ENCODE measurements at regions not wholly inside any gene's neighbourhood (a gene's known extent, or its start where the extent isn't known, plus 50 kb on each side); places are given as distances from the start of the nearest gene placed in this dataset.

DNA sequence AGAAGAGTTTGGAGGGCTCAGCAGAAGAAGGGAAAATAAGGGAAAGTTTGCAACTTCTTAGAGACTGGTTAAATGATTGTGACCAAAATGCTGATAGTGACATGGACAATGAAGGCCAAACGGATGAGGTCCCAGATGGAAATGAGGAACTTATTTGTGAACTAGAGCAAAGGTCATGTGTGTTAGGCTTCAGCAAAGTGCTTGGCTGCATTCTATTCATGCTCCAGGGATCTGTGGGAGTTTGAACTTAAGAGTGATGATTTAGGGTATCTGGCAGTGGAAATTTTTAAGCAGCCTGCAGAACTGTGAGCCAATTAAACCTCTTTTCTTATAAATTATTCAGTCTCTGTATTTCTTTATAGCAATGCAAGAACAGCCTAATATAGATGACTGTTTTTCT is 88.9 kb upstream of the ARHGAP5 start:
- Histone ChIP-seq H3K4me2 (no peak overlapping the region), H3K79me2 (ENCODE audit: insufficient read depth) (no peaks in the 10 kb centered on the region), H3K9ac (no peak overlapping the region), H2AFZ (ENCODE audit: low read depth) (no peak overlapping the region), H3K9me3 (no peaks in the 10 kb centered on the region), H3K27ac (ENCODE audit: low read depth in 2 of 2, low read length in 1 of 2) (no peak overlapping the region), H3F3A (replicated peaks; ENCODE audit: insufficient read depth) (peaks cover 5% of the 10 kb centered on the region), H4K20me1 (ENCODE audit: insufficient read depth) (no peaks in the 10 kb centered on the region), H3K36me3 (replicated peaks in 1 of 2; ENCODE audit: control insufficient read depth in 1 of 2, insufficient read depth in 2 of 2, low read length in 1 of 2) (no peaks in the 10 kb centered on the region), H3K9me2 (no peaks in the 10 kb centered on the region), H3K4me3 (ENCODE audit: low read depth in 2 of 2, low read length in 1 of 2) (no peak overlapping the region), H3K27me3 (ENCODE audit: insufficient read depth) (no peaks in the 10 kb centered on the region), H3K4me1 (ENCODE audit: control insufficient read depth in 1 of 2, insufficient read depth in 2 of 2, low read depth in 1 of 2, low read length in 1 of 2) (peaks cover 4 to 13% of the 10 kb centered on the region in 2 experiments; a peak in 3 of 4 replicates)
- TF ChIP-seq NFIC (IDR thresholded peaks at IDR 0.05; ENCODE audit: borderline replicate concordance) (no peak), SIN3A (IDR thresholded peaks at IDR 0.05; ENCODE audit: borderline replicate concordance, low read depth, low read length) (no peak)
- ChIA-PET POLR2A (no interaction called here), CTCF (no interaction called here)
- DNase-seq, result no peak
- 46% methylated on average over 1 of the region's 1 CpG for WGBS (ENCODE audit: low lambda C conversion rate)

DNA sequence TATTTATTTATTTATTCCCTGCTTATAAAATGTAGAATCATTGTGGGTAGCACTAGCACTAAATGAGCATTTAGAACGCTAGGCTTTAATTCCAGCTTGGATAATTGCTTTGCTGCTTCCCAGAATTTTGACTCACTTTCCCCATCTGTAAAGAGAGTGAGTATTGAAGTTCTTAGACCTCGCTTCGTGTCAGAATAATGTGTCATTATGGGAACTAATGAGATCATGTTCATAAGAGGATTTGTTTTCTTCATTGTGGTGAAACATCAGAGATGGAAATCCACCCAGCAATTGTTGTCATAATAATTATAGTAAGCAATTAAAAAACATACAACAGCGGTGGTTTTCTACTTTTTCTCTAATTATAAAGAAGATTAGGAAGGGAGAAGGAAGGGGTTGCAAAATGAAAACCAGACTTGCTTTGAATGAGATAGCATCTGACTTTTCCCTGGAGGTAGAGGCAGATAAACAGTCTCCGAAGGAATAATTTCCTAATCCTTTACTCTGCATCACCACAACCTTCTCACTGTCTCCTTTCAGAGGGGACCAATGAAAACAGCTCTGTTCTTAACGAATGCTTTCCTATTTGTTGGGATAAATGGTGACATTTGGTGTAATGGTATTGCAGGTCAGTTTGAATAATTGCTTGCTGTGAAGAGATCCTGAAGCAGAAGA is 86.8 kb upstream of the ARHGAP5 start:
- TF ChIP-seq, protein P1, sequence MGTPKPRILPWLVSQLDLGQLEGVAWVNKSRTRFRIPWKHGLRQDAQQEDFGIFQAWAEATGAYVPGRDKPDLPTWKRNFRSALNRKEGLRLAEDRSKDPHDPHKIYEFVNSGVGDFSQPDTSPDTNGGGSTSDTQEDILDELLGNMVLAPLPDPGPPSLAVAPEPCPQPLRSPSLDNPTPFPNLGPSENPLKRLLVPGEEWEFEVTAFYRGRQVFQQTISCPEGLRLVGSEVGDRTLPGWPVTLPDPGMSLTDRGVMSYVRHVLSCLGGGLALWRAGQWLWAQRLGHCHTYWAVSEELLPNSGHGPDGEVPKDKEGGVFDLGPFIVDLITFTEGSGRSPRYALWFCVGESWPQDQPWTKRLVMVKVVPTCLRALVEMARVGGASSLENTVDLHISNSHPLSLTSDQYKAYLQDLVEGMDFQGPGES (IDR thresholded peaks at IDR 0.05; ENCODE audit: low read depth, low read length), result no peak
- TF ChIP-seq, protein P2, sequence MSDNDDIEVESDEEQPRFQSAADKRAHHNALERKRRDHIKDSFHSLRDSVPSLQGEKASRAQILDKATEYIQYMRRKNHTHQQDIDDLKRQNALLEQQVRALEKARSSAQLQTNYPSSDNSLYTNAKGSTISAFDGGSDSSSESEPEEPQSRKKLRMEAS (IDR thresholded peaks at IDR 0.05; ENCODE audit: low read depth), result no peak
- TF ChIP-seq RXRA (IDR thresholded peaks at IDR 0.05; ENCODE audit: borderline replicate concordance, low read depth), result no peak
- no peak for TF ChIP-seq CHD2 (IDR thresholded peaks at IDR 0.05; ENCODE audit: low read length, partially characterized antibody)
- no peak for TF ChIP-seq TCF12 (IDR thresholded peaks at IDR 0.05)
- TF ChIP-seq, protein P3, sequence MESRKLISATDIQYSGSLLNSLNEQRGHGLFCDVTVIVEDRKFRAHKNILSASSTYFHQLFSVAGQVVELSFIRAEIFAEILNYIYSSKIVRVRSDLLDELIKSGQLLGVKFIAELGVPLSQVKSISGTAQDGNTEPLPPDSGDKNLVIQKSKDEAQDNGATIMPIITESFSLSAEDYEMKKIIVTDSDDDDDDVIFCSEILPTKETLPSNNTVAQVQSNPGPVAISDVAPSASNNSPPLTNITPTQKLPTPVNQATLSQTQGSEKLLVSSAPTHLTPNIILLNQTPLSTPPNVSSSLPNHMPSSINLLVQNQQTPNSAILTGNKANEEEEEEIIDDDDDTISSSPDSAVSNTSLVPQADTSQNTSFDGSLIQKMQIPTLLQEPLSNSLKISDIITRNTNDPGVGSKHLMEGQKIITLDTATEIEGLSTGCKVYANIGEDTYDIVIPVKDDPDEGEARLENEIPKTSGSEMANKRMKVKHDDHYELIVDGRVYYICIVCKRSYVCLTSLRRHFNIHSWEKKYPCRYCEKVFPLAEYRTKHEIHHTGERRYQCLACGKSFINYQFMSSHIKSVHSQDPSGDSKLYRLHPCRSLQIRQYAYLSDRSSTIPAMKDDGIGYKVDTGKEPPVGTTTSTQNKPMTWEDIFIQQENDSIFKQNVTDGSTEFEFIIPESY (IDR thresholded peaks at IDR 0.05; ENCODE audit: borderline replicate concordance, low read depth), result no peak
- TF ChIP-seq EZH2phosphoT487 (IDR thresholded peaks at IDR 0.05; ENCODE audit: borderline replicate concordance, low read depth), result no peak
- TF ChIP-seq MXI1 (IDR thresholded peaks at IDR 0.05; ENCODE audit: low read depth, low read length), result no peak
- TF ChIP-seq, protein P4, sequence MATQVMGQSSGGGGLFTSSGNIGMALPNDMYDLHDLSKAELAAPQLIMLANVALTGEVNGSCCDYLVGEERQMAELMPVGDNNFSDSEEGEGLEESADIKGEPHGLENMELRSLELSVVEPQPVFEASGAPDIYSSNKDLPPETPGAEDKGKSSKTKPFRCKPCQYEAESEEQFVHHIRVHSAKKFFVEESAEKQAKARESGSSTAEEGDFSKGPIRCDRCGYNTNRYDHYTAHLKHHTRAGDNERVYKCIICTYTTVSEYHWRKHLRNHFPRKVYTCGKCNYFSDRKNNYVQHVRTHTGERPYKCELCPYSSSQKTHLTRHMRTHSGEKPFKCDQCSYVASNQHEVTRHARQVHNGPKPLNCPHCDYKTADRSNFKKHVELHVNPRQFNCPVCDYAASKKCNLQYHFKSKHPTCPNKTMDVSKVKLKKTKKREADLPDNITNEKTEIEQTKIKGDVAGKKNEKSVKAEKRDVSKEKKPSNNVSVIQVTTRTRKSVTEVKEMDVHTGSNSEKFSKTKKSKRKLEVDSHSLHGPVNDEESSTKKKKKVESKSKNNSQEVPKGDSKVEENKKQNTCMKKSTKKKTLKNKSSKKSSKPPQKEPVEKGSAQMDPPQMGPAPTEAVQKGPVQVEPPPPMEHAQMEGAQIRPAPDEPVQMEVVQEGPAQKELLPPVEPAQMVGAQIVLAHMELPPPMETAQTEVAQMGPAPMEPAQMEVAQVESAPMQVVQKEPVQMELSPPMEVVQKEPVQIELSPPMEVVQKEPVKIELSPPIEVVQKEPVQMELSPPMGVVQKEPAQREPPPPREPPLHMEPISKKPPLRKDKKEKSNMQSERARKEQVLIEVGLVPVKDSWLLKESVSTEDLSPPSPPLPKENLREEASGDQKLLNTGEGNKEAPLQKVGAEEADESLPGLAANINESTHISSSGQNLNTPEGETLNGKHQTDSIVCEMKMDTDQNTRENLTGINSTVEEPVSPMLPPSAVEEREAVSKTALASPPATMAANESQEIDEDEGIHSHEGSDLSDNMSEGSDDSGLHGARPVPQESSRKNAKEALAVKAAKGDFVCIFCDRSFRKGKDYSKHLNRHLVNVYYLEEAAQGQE (IDR thresholded peaks at IDR 0.05; ENCODE audit: low read depth, low read length), result no peak
- no peak for TF ChIP-seq FOXM1 (IDR thresholded peaks at IDR 0.05; ENCODE audit: low read depth)
- no peak for TF ChIP-seq YY1 (IDR thresholded peaks at IDR 0.05; ENCODE audit: low read depth)
- no peak for TF ChIP-seq TAF1 (IDR thresholded peaks at IDR 0.05; ENCODE audit: borderline replicate concordance, low read depth, low read length)
- TF ChIP-seq EP300 (IDR thresholded peaks at IDR 0.05; ENCODE audit: borderline replicate concordance in 1 of 2, low read depth in 1 of 2, low read length in 1 of 2), result no peak
- no peak for TF ChIP-seq TEAD4 (IDR thresholded peaks at IDR 0.05; ENCODE audit: borderline replicate concordance, insufficient read depth)
- TF ChIP-seq, protein P5, sequence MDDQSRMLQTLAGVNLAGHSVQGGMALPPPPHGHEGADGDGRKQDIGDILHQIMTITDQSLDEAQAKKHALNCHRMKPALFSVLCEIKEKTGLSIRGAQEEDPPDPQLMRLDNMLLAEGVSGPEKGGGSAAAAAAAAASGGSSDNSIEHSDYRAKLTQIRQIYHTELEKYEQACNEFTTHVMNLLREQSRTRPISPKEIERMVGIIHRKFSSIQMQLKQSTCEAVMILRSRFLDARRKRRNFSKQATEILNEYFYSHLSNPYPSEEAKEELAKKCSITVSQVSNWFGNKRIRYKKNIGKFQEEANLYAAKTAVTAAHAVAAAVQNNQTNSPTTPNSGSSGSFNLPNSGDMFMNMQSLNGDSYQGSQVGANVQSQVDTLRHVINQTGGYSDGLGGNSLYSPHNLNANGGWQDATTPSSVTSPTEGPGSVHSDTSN (IDR thresholded peaks at IDR 0.05), result no peak
- TF ChIP-seq SIN3A (IDR thresholded peaks at IDR 0.05; ENCODE audit: borderline replicate concordance, low read depth, low read length), result no peak
- no peak for TF ChIP-seq GABPA (IDR thresholded peaks at IDR 0.05; ENCODE audit: low read depth)
- TF ChIP-seq RFX5 (IDR thresholded peaks at IDR 0.05; ENCODE audit: low read length), result no peak
- no peak for TF ChIP-seq JUND (IDR thresholded peaks at IDR 0.05)
- H4K20me1 ChIP-seq (ENCODE audit: insufficient read depth), result no peaks in the 10 kb centered on the region
- ChIA-PET POLR2A (no interaction called here), CTCF (no interaction called here)
- no peak for DNase-seq
- no peak overlapping the region for H3K4me3 ChIP-seq (ENCODE audit: low read depth in 2 of 2, low read length in 1 of 2)
- H3K27ac ChIP-seq (ENCODE audit: low read depth in 2 of 2, low read length in 1 of 2), result peak overlapping the region in 1 of 2 experiments; percentile 54; a peak in 2 of 4 replicates
- no peaks in the 10 kb centered on the region for H3K36me3 ChIP-seq (replicated peaks in 1 of 2; ENCODE audit: control insufficient read depth in 1 of 2, insufficient read depth in 2 of 2, low read length in 1 of 2)
- no peak overlapping the region for H3K4me2 ChIP-seq
- H3F3A ChIP-seq (replicated peaks; ENCODE audit: insufficient read depth), result peaks cover 5% of the 10 kb centered on the region
- no peak overlapping the region for H3K9ac ChIP-seq
- H3K9me3 ChIP-seq, result no peaks in the 10 kb centered on the region
- no peaks in the 10 kb centered on the region for H3K79me2 ChIP-seq (ENCODE audit: insufficient read depth)
- no peak overlapping the region for H2AFZ ChIP-seq (ENCODE audit: low read depth)
- 46% methylated on average over 6 of the region's 6 CpGs for WGBS (ENCODE audit: low lambda C conversion rate)
- H3K9me2 ChIP-seq, result no peaks in the 10 kb centered on the region
- H3K27me3 ChIP-seq (ENCODE audit: insufficient read depth), result no peaks in the 10 kb centered on the region
- H3K4me1 ChIP-seq (ENCODE audit: control insufficient read depth in 1 of 2, insufficient read depth in 2 of 2, low read depth in 1 of 2, low read length in 1 of 2), result peaks cover 6 to 23% of the 10 kb centered on the region in 2 experiments; a peak in 3 of 4 replicates
